Inflammatory macrophage (primary cell): ENCODE measurements at regions not wholly inside any gene's neighbourhood (a gene's known extent, or its start where the extent isn't known, plus 50 kb on each side); places are given as distances from the start of the nearest gene placed in this dataset.
A peak's percentile ranks its signal among the peaks of the same experiment; 100 is the strongest.
"Not testable (repeated sequence)": the region's sequence is repeated elsewhere in the genome, so short reads cannot be mapped to it uniquely, and the experiment has no call there.

Source experiments
- DNase-seq, 2 donors: peaks; one replicate each; pipeline ENCODE4 v3.0.0-alpha.2; 2020 to 2022

GRCh38 chr18:24567199-24567598, 106.8 kb downstream of the HRH4 start:
- DNase-seq: no peak

GRCh38 chr18:24570716-24571115, 110.3 kb downstream of the HRH4 start:
- DNase-seq: no peak

- no peak for DNase-seq
Observed at GRCh38 chr18:24582771-24583170, 122.3 kb downstream of the HRH4 start.

GRCh38 chr18:24584205-24584604, 123.8 kb downstream of the HRH4 start:
- no peak for DNase-seq

- no peak for DNase-seq
Observed at GRCh38 chr18:24584813-24585212, 124.4 kb downstream of the HRH4 start.

GRCh38 chr18:24585996-24586566, 125.6 kb downstream of the HRH4 start:
- DNase-seq: no peak

GRCh38 chr18:24586662-24587360, 126.4 kb downstream of the HRH4 start:
- DNase-seq: no peak

- no peak for DNase-seq
Observed at GRCh38 chr18:24588440-24588839, 128.0 kb downstream of the HRH4 start.

- no peak for DNase-seq
Observed at GRCh38 chr18:24590946-24591345, 130.5 kb downstream of the HRH4 start.

- no peak for DNase-seq
Observed at GRCh38 chr18:24593401-24593800, 133.0 kb downstream of the HRH4 start.

- no peak for DNase-seq
Observed at GRCh38 chr18:24593886-24594285, 133.4 kb downstream of the HRH4 start.

- DNase-seq: no peak
Observed at GRCh38 chr18:24595561-24596031, 135.2 kb downstream of the HRH4 start.

GRCh38 chr18:24600076-24600654, 139.7 kb downstream of the HRH4 start:
- DNase-seq: peak; percentile 35 to 51

- DNase-seq: no peak
Observed at GRCh38 chr18:24601585-24601984, 141.1 kb downstream of the HRH4 start.

- DNase-seq: no peak
Observed at GRCh38 chr18:24602201-24602600, 141.8 kb downstream of the HRH4 start.

GRCh38 chr18:24603151-24603550, 142.7 kb downstream of the HRH4 start:
- DNase-seq: no peak

GRCh38 chr18:24605444-24605843, 145.0 kb downstream of the HRH4 start:
- no peak for DNase-seq

- no peak for DNase-seq
Observed at GRCh38 chr18:24609254-24609653, 148.8 kb downstream of the HRH4 start.

GRCh38 chr18:24611075-24611474, 150.6 kb downstream of the HRH4 start:
- no peak for DNase-seq

GRCh38 chr18:24613896-24614640, 153.6 kb downstream of the HRH4 start:
- no peak for DNase-seq

GRCh38 chr18:24616653-24617052, 156.2 kb downstream of the HRH4 start:
- DNase-seq: no peak

GRCh38 chr18:24624421-24624820, 164.0 kb downstream of the HRH4 start:
- DNase-seq: not testable (repeated sequence)

GRCh38 chr18:24627644-24628315, 167.3 kb downstream of the HRH4 start:
- DNase-seq: no peak
